ENCODE measurements at regions not wholly inside any gene's neighbourhood (a gene's known extent, or its start where the extent isn't known, plus 50 kb on each side); places are given as distances from the start of the nearest gene placed in this dataset.

GRCh38 chr17:52732841-52733240 is 574.3 kb upstream of the CA10 start:
- no peak for TF ChIP-seq YY1 (IDR thresholded peaks at IDR 0.05; ENCODE audit: low read depth)
- no peak for TF ChIP-seq CTCF (IDR thresholded peaks at IDR 0.05)
- TF ChIP-seq NFIC (IDR thresholded peaks at IDR 0.05; ENCODE audit: borderline replicate concordance): no peak
- TF ChIP-seq GATA2 (CRISPR knock-in tag; IDR thresholded peaks at IDR 0.05): no peak
- no peak for TF ChIP-seq REST (IDR thresholded peaks at IDR 0.05; ENCODE audit: low read depth, low read length)
- no peak for TF ChIP-seq USF2 (IDR thresholded peaks at IDR 0.05; ENCODE audit: borderline replicate concordance, low read depth, low read length)
- no peak for TF ChIP-seq RAD21 (IDR thresholded peaks at IDR 0.05; ENCODE audit: low read length)
